Hypothalamus (tissue), 51 donors: ENCODE measurements at regions not wholly inside any gene's neighbourhood (a gene's known extent, or its start where the extent isn't known, plus 50 kb on each side); places are given as distances from the start of the nearest gene placed in this dataset.

Experiments used
- DNase-seq, 51 donors: peaks; one replicate each; lab custom pipeline; 2025; lab: John Stamatoyannopoulos, UW

DNA sequence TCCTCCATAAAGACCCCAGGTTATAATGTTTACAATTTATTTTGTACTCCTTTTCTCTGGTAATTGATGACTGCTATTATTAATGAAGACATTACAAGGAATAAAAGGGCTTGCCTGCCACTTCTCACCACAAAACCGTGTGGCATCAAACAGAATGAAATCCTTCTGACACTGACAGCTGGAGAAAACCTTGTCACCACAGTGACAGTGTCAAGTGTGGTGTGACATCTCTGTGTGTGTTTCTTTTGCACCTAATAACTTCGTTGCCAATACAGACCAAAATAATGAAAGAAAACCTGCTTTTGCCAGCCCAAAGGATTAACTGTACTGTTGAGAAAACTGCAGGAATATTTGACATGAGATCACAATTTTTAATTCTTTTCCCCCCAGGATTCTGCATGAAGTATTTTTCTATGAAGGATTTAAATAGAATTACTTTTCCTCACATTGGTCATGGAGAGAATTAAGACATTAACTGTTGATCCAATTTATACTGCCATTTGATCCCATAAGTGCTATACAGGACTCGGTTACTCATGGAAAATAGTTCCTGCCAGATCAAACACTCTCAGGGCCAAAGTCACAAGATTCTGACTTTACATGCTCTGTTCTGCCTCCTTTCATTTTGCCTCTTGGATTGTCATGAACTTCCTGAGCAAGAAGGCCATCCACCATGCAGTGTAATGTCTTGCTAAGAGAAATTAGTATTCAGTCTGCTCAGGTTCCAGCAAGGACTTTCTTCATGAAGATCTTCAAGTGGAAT, 60.4 kb upstream of the IFNG-AS1 start:
- no peak for DNase-seq

DNA sequence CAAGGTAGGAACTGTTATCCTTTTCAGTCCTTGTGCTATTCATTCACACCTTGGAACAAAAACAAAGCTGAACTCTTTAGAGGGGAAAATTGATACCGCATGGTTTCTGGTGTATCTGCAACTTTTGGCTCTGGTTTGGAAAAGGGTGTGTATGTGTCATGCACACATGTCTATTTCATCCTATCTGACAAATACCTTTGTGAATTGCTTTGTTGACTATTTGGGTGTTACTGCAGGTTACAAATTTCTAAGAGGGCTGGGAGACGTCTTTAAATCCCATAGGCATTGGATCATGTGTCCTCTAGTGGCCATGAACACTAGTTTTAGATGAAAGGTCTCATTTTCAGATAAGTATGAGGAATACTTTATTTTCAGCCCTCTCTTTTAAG, 59.9 kb upstream of the IFNG-AS1 start:
- no peak for DNase-seq

DNA sequence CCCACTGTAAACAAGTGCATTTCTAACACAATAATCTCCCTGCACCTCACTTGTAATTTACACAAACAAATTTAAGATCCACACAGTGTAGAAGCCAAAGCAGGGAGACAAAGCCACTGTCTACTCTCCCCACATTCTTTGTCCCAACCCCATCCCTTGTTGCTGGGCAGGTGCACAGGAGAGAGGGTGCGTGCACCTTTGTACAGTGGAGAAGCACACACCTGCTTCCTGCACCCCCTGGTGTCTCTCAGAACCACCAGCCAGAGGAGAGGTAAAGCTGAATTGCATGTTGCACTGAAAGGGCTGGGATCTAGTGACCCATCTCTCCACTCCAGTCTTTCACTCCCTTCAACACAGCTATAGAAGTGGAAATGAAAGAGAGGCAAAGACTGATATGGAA, 51.4 kb upstream of the IFNG-AS1 start:
- DNase-seq, result no peak
